Glutamatergic neuron (in vitro differentiated cells): ENCODE measurements at regions not wholly inside any gene's neighbourhood (a gene's known extent, or its start where the extent isn't known, plus 50 kb on each side); places are given as distances from the start of the nearest gene placed in this dataset.

ENCODE experiments used
- DNase-seq: peaks from one replicate; pipeline ENCODE4 v3.0.0; 2022
- H3K27ac Mint-ChIP-seq: one replicate; pipeline ENCODE4 v1.8.0; 2020; ENCODE audit warnings: mild to moderate bottlenecking, mixed read lengths, inconsistent platforms; ENCODE audit not compliant: unreplicated experiment
- H3K27me3 Mint-ChIP-seq: one replicate; pipeline ENCODE4 v1.8.0; 2020; ENCODE audit warnings: mild to moderate bottlenecking, moderate library complexity, mixed read lengths, inconsistent platforms; ENCODE audit not compliant: unreplicated experiment
- H3K36me3 Mint-ChIP-seq: one replicate; pipeline ENCODE4 v1.8.0; 2020; ENCODE audit warnings: mild to moderate bottlenecking, mixed read lengths, inconsistent platforms; ENCODE audit not compliant: unreplicated experiment
- H3K4me1 Mint-ChIP-seq: one replicate; pipeline ENCODE4 v1.8.0; 2020; ENCODE audit warnings: mild to moderate bottlenecking, low read depth, mixed read lengths, inconsistent platforms; ENCODE audit not compliant: unreplicated experiment
- H3K4me3 Mint-ChIP-seq: one replicate; pipeline ENCODE4 v1.8.0; 2020; ENCODE audit warnings: mild to moderate bottlenecking, mixed read lengths, inconsistent platforms; ENCODE audit not compliant: unreplicated experiment
- H3K9me3 Mint-ChIP-seq: one replicate; pipeline ENCODE4 v1.8.0; 2020; ENCODE audit warnings: mild to moderate bottlenecking, moderate library complexity, mixed read lengths, inconsistent platforms; ENCODE audit not compliant: unreplicated experiment
- CTCF ChIP-seq: fragments of 200-600 bp; sonication (generic); IDR thresholded peaks from one replicate; pipeline ENCODE4 v1.5.0; 2021; ENCODE audit not compliant: partially characterized antibody, unreplicated experiment

- Mint-ChIP-seq H3K27me3 (peaks cover 3% of the 10 kb centered on the region), H3K9me3 (peaks cover 2% of the 10 kb centered on the region), H3K4me3 (no peak overlapping the region), H3K36me3 (peaks cover 12% of the 10 kb centered on the region), H3K27ac (no peak overlapping the region), H3K4me1 (no peaks in the 10 kb centered on the region)
- DNase-seq, result no peak
- TF ChIP-seq CTCF, result no peak
These were observed 230.4 kb upstream of the KCNG1 start for GRCh38 chr20:51253280-51253679.

- no peak overlapping the region for H3K27ac Mint-ChIP-seq
- H3K36me3 Mint-ChIP-seq, result peaks cover 12% of the 10 kb centered on the region
- DNase-seq, result no peak
- no peak for TF ChIP-seq CTCF
- peaks cover 2% of the 10 kb centered on the region for H3K9me3 Mint-ChIP-seq
- H3K4me3 Mint-ChIP-seq, result no peak overlapping the region
- H3K4me1 Mint-ChIP-seq, result no peaks in the 10 kb centered on the region
- H3K27me3 Mint-ChIP-seq, result no peaks in the 10 kb centered on the region
These were observed 226.9 kb upstream of the KCNG1 start for GRCh38 chr20:51249781-51250180.

- H3K27me3 Mint-ChIP-seq, result no peaks in the 10 kb centered on the region
- no peak for DNase-seq
- H3K36me3 Mint-ChIP-seq, result peaks cover 12% of the 10 kb centered on the region
- no peaks in the 10 kb centered on the region for H3K4me1 Mint-ChIP-seq
- no peak for TF ChIP-seq CTCF
- peaks cover 2% of the 10 kb centered on the region for H3K9me3 Mint-ChIP-seq
- no peak overlapping the region for H3K27ac Mint-ChIP-seq
- no peak overlapping the region for H3K4me3 Mint-ChIP-seq
These were observed 226.3 kb upstream of the KCNG1 start for GRCh38 chr20:51249215-51249614.

GRCh38 chr20:51244466-51244865, 221.6 kb upstream of the KCNG1 start:
- Mint-ChIP-seq H3K27me3 (no peaks in the 10 kb centered on the region), H3K36me3 (peaks cover 8% of the 10 kb centered on the region), H3K27ac (no peak overlapping the region), H3K4me3 (no peak overlapping the region), H3K4me1 (no peaks in the 10 kb centered on the region), H3K9me3 (peaks cover 10% of the 10 kb centered on the region)
- no peak for TF ChIP-seq CTCF
- DNase-seq, result no peak

- H3K4me3 Mint-ChIP-seq, result no peak overlapping the region
- peaks cover 8% of the 10 kb centered on the region for H3K36me3 Mint-ChIP-seq
- H3K27me3 Mint-ChIP-seq, result peaks cover 6% of the 10 kb centered on the region
- H3K4me1 Mint-ChIP-seq, result no peaks in the 10 kb centered on the region
- TF ChIP-seq CTCF, result no peak
- peaks cover 11% of the 10 kb centered on the region for H3K9me3 Mint-ChIP-seq
- no peak overlapping the region for H3K27ac Mint-ChIP-seq
- no peak for DNase-seq
These were observed 215.9 kb upstream of the KCNG1 start for GRCh38 chr20:51238675-51239305.
